PC-3 (cell line): ENCODE measurements at regions not wholly inside any gene's neighbourhood (a gene's known extent, or its start where the extent isn't known, plus 50 kb on each side); places are given as distances from the start of the nearest gene placed in this dataset.

Experiments
- CTCF ChIP-seq: fragments of 300-600 bp; sonication (generic); conservative IDR thresholded peaks from 2 replicates; pipeline ENCODE4 v1.5.1; 2017; ENCODE audit warnings: antibody characterized with exemption, low read depth, mild to moderate bottlenecking, low read length
- EZH2 ChIP-seq: fragments of 300-600 bp; sonication (generic); IDR thresholded peaks from one replicate; pipeline ENCODE4 v1.6.1; 2017; ENCODE audit warnings: antibody characterized with exemption, mild to moderate bottlenecking, low read length; ENCODE audit not compliant: unreplicated experiment

GRCh38 chr3:104886220-104886995 is 480.3 kb upstream of the ALCAM start:
- TF ChIP-seq CTCF, result no peak
- TF ChIP-seq EZH2, result no peak
